KG1 (cell line): ENCODE measurements at regions not wholly inside any gene's neighbourhood (a gene's known extent, or its start where the extent isn't known, plus 50 kb on each side); places are given as distances from the start of the nearest gene placed in this dataset.

Source experiments
- DNase-seq: peaks from one replicate; lab custom pipeline; 2025; lab: John Stamatoyannopoulos, UW

DNA sequence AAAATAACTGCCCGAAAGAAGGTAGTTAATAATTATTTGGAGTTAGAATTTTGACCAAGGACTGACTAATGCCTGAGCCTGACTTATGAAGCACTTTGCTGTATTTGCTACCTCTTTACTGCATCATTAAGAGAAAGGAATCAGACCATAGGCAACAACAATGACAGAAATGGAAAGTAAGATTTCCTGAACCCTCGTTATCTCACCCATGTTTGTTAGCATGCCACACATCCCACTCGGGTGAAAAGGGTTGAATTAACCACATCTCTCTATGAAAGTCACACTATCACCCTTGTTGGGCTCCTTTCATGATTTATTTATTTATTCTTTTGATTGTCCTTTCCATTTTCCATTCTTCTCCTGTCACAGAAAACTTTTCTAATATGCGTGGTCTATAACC lies 59.6 kb downstream of the OLIG3 start:
- no peak for DNase-seq

DNA sequence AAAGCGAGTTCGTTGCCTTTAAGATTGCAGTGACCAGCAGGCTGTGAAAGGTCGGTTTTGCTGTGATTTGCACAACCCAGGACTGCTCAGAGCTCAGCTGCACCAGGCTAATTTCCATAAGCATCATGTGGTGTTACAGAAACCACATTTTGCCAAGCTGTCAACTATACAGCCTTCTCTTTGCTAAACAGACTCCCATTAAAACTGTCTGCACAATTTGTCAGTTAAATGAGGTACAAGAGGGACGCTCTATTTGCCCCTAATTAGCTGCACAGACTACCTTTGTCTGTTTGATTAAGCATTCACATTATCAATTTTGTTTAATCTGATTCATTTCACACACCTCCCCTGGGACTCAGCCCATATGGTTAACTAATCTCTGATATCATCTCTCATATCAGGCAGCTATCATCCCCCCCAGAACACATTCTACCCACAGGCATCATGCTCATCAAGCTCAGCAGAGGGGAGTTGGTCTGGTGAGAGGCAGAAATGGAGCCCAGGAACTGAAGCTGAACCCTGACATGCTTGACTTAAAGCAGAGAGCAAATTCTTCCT lies 62.1 kb downstream of the OLIG3 start:
- DNase-seq, result no peak

GRCh38 chr6:137430954-137431353 lies 63.2 kb downstream of the OLIG3 start:
- DNase-seq, result no peak

DNA sequence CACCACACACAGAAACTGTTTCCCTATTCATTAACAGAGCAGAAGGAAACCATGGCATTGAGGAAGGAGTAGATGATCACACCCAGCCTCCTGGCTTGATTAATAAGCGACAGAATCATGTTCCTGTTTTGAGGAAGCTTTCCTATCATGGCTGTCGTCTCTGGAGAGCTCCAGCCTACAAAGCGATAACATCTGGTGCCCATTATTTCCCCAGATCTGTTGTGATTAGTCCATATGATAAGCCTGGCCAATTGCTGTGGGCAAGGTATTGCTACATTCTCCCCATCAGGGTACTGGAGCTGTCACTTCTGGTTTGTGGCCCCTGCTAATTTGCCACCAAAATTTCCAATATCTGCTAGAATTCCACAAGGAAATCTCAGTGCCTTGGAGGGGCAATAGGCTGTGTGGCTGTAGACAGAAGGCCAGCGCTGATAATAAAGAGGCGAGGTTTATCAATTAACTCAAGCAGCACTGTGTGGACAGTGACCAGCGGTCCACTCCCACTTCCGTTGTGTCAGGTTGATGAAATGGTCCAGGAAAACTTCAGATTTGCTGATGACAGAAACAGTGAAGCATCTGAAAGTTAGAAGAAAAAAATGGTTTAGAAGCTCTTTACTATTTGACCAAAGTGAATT lies 66.4 kb downstream of the OLIG3 start:
- DNase-seq, result no peak

DNA sequence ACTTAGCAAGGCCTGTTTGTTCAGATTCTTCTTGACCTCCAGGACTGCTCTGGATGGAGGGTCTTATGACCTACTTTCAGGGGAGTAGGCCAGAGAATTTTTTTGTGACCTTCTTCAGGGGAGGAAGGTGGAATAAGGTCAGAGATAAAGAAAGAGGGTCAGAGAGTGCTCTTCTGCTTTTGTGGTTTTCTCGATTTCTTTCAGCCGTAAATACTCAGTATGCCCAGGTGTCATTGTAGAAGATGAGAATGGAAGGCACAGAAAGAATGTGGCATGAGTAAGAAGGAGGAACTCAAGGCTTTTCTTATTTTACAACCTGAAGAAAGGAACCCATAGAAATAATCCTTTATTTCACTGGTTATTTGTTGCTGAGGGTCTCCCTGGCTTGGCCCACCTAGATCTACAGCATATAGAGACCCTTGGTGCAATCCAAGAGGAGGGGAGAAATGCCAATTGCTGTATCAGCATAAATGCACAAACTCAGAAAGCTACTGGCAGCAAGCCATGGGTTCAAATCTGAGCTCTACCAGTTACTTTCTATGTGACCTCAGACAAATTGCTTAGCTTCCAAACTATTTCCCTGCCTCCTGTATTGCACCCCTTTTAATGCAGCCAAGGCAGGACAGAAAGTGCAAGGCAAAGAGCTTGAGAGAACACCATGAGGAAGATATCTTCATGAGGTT lies 68.0 kb downstream of the OLIG3 start:
- DNase-seq, result no peak

- DNase-seq, result no peak
These were observed 69.9 kb downstream of the OLIG3 start for GRCh38 chr6:137424251-137424650.

DNA sequence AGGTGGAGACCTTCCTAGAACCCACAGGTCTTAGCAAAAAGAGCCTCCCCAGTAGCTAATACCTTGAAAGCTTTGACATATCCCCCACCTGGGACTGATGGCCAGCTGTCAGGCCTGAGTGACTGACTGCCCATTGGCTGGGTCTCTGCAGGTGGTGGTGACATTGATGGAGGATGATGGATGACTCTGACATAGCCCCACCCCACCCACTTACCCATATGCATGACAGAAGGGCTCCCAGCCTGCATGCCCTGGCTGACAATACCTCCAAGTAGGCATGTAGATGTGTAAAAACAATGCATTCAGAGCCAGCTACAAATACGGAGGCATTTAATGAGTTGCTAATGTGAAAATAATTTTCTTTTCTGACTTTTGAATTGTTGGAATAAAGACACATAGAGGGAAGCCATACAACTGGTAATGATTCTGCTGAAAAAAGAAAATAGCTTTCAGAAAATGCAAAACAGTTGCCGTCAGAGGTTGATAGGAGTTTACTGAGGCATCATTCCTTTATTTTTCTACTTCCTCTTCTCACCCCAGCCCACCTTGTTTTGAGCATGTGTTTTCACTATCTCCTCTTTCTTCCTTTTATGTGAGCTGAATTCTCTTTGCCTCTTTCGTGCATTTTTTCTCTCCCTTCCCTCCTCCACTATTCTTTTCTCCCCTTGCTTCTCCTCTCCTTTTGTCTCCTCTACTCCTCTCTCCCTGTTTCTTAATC lies 70.6 kb downstream of the OLIG3 start:
- no peak for DNase-seq

GRCh38 chr6:137417396-137417795 lies 76.8 kb downstream of the OLIG3 start:
- no peak for DNase-seq

DNA sequence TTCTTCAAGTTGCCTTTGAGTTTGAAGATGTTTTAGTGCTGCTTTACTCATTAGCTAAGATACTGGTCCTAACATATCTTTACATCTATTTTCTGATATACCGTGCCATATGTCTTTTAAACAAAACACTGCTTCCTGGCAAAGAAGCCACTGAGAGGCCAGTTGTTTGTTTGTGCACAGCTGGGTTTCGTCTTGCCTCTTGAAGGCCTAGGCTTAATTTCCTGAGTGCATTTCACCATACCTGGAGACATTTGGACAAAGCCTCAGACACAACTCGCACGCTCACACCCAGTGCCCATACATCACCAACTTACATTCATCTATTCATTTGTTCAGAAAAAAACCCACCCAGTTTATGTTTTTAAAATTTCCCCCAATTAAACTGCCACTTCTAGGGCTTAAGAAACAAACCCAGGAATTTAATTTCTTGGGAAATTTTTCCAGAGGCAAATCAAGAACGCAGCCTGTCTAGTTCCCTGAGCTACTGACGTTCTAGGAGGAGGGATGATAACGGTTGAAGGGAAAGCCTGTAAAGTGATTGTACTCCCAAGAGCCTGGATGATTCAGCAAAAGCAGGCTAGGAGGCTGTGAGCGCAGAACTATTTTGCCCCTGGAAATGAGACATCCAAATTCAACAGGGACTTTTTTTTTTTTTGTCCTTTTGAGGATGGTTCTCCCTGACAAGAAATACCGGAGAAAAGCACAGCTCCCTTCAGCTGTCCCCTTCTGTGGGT lies 77.7 kb downstream of the OLIG3 start:
- DNase-seq, result no peak

- no peak for DNase-seq
These were observed 78.4 kb downstream of the OLIG3 start for GRCh38 chr6:137415834-137416190.

GRCh38 chr6:137415127-137415833 lies 78.9 kb downstream of the OLIG3 start:
- peak; percentile 62 for DNase-seq

DNA sequence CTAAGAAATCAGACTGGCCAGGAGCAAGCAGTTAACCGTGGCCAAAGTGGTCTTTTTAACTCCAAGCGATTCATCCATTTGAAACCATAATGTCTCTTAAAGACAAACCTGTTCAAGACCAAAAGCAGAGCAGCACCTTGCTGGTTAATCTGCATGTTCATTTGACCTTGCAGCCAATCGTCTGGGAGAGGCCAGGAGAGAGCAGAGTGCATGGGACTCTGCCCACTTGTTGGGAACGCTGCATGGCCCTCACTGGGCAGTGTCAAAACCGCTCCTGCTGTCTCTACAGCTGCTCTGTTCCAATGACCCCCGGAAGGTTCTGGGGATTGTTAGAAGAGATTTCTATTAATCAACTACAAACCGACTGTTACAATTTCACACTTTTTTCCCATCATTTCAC lies 79.6 kb downstream of the OLIG3 start:
- no peak for DNase-seq

DNA sequence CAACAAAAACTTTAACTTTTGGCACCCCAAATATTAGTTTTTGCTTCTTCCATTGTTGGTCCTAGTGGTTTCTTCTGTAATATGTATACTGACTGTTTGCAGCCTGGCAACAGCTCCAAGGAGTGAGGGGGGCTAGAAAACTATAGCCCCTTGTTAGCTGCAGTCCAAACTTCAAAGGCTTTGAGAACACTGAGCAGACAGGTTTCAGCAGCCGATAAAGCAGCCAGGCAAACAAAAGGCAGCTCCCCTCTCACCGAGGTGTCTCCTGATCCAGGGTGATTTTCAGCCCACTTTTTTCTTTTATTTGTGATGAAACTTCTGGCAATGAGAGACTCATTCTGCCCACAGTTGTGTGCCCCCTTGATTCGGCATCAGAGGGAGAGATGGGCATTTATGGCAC lies 80.7 kb downstream of the OLIG3 start:
- no peak for DNase-seq

- DNase-seq, result no peak
These were observed 81.6 kb downstream of the OLIG3 start for GRCh38 chr6:137412562-137412961.

DNA sequence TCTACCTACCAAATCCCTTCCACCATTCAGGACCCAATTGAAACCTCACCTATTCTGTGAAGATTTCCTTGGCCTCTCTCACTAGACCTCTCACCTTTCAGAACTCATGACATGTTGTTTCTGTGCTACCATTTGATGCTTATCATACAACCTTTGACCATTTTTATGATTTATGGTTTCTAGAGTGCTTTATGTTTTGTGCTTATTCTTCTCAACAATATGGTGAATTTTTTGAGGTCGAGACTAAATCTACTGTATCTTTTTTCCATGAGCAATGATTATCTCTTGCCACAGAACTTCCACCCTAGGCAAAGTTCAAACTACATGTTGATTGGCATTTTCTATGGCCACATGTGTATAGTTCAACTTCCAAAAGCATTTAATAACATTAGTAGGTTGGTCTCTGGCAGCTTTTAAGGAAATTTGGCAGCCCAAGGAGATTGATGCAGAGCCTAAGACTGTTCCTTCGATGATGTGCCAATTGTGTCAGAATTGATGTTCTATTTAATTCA lies 84.9 kb downstream of the OLIG3 start:
- no peak for DNase-seq

DNA sequence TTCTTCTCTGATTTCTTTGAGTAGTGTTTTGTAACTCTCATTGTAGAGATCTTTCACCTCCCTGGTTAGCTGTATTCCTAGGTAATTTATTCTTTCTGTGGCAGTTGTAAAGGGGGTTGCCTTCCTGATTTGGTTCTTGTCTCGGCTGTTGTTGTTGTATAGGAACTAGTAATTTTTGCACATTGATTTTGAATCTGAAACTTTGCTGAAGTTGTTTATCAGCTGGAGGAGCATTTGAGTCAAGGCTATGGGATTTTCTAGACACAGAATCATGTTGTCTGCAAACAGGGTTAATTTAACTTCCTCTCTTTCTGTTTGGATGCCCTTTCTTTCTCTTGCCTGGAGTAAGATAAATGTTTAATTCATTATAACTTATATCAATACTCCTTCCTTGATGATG lies 86.4 kb downstream of the OLIG3 start:
- no peak for DNase-seq

DNA sequence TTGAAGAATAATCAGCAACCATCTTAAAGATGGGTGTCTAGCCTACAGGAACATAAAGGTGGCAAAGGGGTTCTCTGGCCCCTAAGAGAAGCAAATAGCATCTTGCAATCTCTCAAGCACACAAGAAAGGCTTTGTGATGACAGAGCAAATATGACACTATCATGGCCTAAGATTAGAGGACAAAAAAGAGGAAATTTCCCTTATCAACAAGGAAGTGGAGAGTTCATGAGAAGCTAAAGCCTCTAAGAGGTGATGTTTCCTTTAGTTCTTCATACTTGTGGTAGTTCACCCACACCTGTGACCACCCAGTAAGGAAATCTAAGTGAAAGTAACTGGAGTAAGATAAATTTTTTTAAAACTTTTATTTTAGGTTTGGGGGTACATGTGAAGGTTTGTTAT lies 88.4 kb downstream of the OLIG3 start:
- DNase-seq, result no peak

- DNase-seq, result no peak
These were observed 90.3 kb downstream of the OLIG3 start for GRCh38 chr6:137403855-137404254.

- DNase-seq, result no peak
These were observed 90.8 kb downstream of the OLIG3 start for GRCh38 chr6:137403443-137403842.

DNA sequence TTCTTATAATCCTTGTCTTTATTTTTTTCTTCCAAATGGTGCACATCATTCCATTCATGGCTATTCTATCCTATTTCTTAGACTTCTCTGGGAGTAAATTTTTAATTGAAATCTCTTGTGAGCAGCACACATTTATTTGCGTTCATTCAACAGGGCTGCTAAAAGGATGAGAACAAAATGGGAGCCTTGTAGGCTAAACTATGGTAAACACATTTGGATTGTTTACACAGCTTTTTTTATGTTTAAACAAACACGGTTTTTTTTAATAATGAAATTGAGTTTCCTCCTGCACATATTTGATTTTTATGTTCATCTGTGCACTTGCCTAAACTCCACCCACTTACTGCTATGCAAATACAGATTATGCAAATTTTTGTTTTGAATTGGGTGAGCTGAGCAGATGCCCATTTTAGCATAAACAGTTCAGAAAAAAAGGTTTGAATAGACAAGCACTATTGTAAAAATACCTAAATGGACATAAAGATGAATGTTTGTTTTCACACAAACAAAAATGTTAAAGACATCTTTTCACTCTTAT lies 92.0 kb downstream of the OLIG3 start:
- DNase-seq, result no peak

GRCh38 chr6:137401088-137401487 lies 93.1 kb downstream of the OLIG3 start:
- DNase-seq, result no peak
